ENCODE measurements at regions not wholly inside any gene's neighbourhood (a gene's known extent, or its start where the extent isn't known, plus 50 kb on each side); places are given as distances from the start of the nearest gene placed in this dataset.

GRCh38 chr7:17441557-17441956, 143.1 kb downstream of the AHR start:
- no peak for TF ChIP-seq EZH2phosphoT487 (conservative IDR thresholded peaks at IDR 0.05; ENCODE audit: low read length)
- TF ChIP-seq CTCF (IDR thresholded peaks at IDR 0.05; ENCODE audit: insufficient read depth, low read length, poor library complexity, severe bottlenecking), result no peak
- no peak overlapping the region for H3K4me2 ChIP-seq (ENCODE audit: low read depth, low read length, poor library complexity, severe bottlenecking)

GRCh38 chr7:17444151-17444550, 145.7 kb downstream of the AHR start:
- Histone ChIP-seq H3F3A (ENCODE audit: insufficient read depth) (no peaks in the 10 kb centered on the region), H2AFZ (ENCODE audit: low read depth, low read length, severe bottlenecking) (no peak overlapping the region), H3K4me2 (ENCODE audit: low read depth, low read length, poor library complexity, severe bottlenecking) (no peak overlapping the region), H3K9ac (ENCODE audit: low read length) (no peak overlapping the region), H3K79me2 (ENCODE audit: insufficient read depth, low read length) (no peaks in the 10 kb centered on the region), H3K9me2 (replicated peaks; ENCODE audit: insufficient read depth, low read length) (no peaks in the 10 kb centered on the region), H3K27me3 (ENCODE audit: low read length) (no peaks in the 10 kb centered on the region), H3K9me3 (ENCODE audit: insufficient read depth, low read length) (peaks cover 22% of the 10 kb centered on the region; the same call in 1 of the 2 replicates), H3K36me3 (ENCODE audit: low read length) (no peaks in the 10 kb centered on the region), H3K4me3 (ENCODE audit: insufficient read depth, low read length, poor library complexity, severe bottlenecking) (no peak overlapping the region), H4K20me1 (ENCODE audit: low read depth, low read length) (no peaks in the 10 kb centered on the region), H3K27ac (ENCODE audit: low read depth, low read length) (no peak overlapping the region)
- TF ChIP-seq EZH2phosphoT487 (conservative IDR thresholded peaks at IDR 0.05; ENCODE audit: low read length) (no peak), CTCF (IDR thresholded peaks at IDR 0.05; ENCODE audit: insufficient read depth, low read length, poor library complexity, severe bottlenecking) (no peak)

More at GRCh38 chr7:17441557-17441956, 143.1 kb downstream of the AHR start:
- no peaks in the 10 kb centered on the region for H4K20me1 ChIP-seq (ENCODE audit: low read depth, low read length)
- H3K36me3 ChIP-seq (ENCODE audit: low read length), result no peaks in the 10 kb centered on the region
- no peaks in the 10 kb centered on the region for H3K9me2 ChIP-seq (replicated peaks; ENCODE audit: insufficient read depth, low read length)
- no peaks in the 10 kb centered on the region for H3F3A ChIP-seq (ENCODE audit: insufficient read depth)
- no peak overlapping the region for H3K9ac ChIP-seq (ENCODE audit: low read length)
- no peak overlapping the region for H3K4me3 ChIP-seq (ENCODE audit: insufficient read depth, low read length, poor library complexity, severe bottlenecking)
- H3K9me3 ChIP-seq (ENCODE audit: insufficient read depth, low read length), result peaks cover 18% of the 10 kb centered on the region; the same call in 1 of the 2 replicates
- no peaks in the 10 kb centered on the region for H3K79me2 ChIP-seq (ENCODE audit: insufficient read depth, low read length)
- H3K27ac ChIP-seq (ENCODE audit: low read depth, low read length), result no peak overlapping the region
- no peaks in the 10 kb centered on the region for H3K27me3 ChIP-seq (ENCODE audit: low read length)
- no peak overlapping the region for H2AFZ ChIP-seq (ENCODE audit: low read depth, low read length, severe bottlenecking)

- Histone ChIP-seq H3K79me2 (ENCODE audit: insufficient read depth, low read length) (no peaks in the 10 kb centered on the region), H3K9ac (ENCODE audit: low read length) (no peak overlapping the region), H3K27me3 (ENCODE audit: low read length) (no peaks in the 10 kb centered on the region), H3F3A (ENCODE audit: insufficient read depth) (no peaks in the 10 kb centered on the region), H3K36me3 (ENCODE audit: low read length) (no peaks in the 10 kb centered on the region), H3K4me3 (ENCODE audit: insufficient read depth, low read length, poor library complexity, severe bottlenecking) (no peak overlapping the region), H4K20me1 (ENCODE audit: low read depth, low read length) (no peaks in the 10 kb centered on the region), H2AFZ (ENCODE audit: low read depth, low read length, severe bottlenecking) (no peak overlapping the region), H3K27ac (ENCODE audit: low read depth, low read length) (no peak overlapping the region), H3K9me2 (replicated peaks; ENCODE audit: insufficient read depth, low read length) (no peaks in the 10 kb centered on the region), H3K9me3 (ENCODE audit: insufficient read depth, low read length) (peaks cover 20% of the 10 kb centered on the region; the same call in 1 of the 2 replicates), H3K4me2 (ENCODE audit: low read depth, low read length, poor library complexity, severe bottlenecking) (no peak overlapping the region)
- TF ChIP-seq EZH2phosphoT487 (conservative IDR thresholded peaks at IDR 0.05; ENCODE audit: low read length) (no peak), CTCF (IDR thresholded peaks at IDR 0.05; ENCODE audit: insufficient read depth, low read length, poor library complexity, severe bottlenecking) (no peak)
These were observed 146.2 kb downstream of the AHR start for GRCh38 chr7:17444673-17445072.
